DOHH2 (cell line): ENCODE measurements at regions not wholly inside any gene's neighbourhood (a gene's known extent, or its start where the extent isn't known, plus 50 kb on each side); places are given as distances from the start of the nearest gene placed in this dataset.

ENCODE experiments used
- H3F3A ChIP-seq: fragments of 200-600 bp; sonication (generic), shearing (Covaris generic); 2 replicates; pipeline ENCODE4 v1.6.0; 2016; ENCODE audit warnings: antibody characterized with exemption, mild to moderate bottlenecking; ENCODE audit not compliant: control insufficient read depth, insufficient read depth
- H3K27ac ChIP-seq: fragments of 200-600 bp; sonication (generic); 2 replicates; pipeline ENCODE4 v1.5.1; 2014; ENCODE audit warnings: low read depth, mild to moderate bottlenecking, low read length, moderate library complexity
- H3K27me3 ChIP-seq: fragments of 200-600 bp; sonication (generic); 2 replicates; pipeline ENCODE4 v1.6.1; 2014; ENCODE audit warnings: mild to moderate bottlenecking, low read length, mixed read lengths; ENCODE audit not compliant: control insufficient read depth
- H3K36me3 ChIP-seq: fragments of 200-600 bp; sonication (generic); 2 replicates; pipeline ENCODE4 v1.6.1; 2014; ENCODE audit warnings: mild to moderate bottlenecking, low read length, moderate library complexity, mixed read lengths; ENCODE audit not compliant: control insufficient read depth
- H3K4me1 ChIP-seq: fragments of 200-600 bp; sonication (generic); 2 replicates; pipeline ENCODE4 v1.6.1; 2014; ENCODE audit warnings: mild to moderate bottlenecking, low read length, mixed read lengths; ENCODE audit not compliant: control insufficient read depth
- H3K4me2 ChIP-seq: fragments of 200-600 bp; sonication (generic); 2 replicates; pipeline ENCODE4 v1.6.0; 2014; ENCODE audit warnings: mild to moderate bottlenecking, low read length, moderate library complexity
- H3K4me3 ChIP-seq: fragments of 200-600 bp; sonication (generic); 2 replicates; pipeline ENCODE4 v1.5.1; 2014; ENCODE audit warnings: mild to moderate bottlenecking, low read length, mixed read lengths
- H3K79me2 ChIP-seq: fragments of 200-600 bp; sonication (generic); 2 replicates; pipeline ENCODE4 v1.6.1; 2014; ENCODE audit warnings: mild to moderate bottlenecking, low read length, mixed read lengths; ENCODE audit not compliant: control insufficient read depth
- H3K9me2 ChIP-seq: fragments of 200-600 bp; sonication (generic); replicated peaks from 2 replicates; pipeline ENCODE4 v1.6.1; 2014; ENCODE audit warnings: mild to moderate bottlenecking, low read length, mixed read lengths; ENCODE audit not compliant: control insufficient read depth
- H3K9me3 ChIP-seq: fragments of 200-600 bp; sonication (generic); 2 replicates; pipeline ENCODE4 v1.6.1; 2014; ENCODE audit warnings: antibody characterized with exemption, low read length, mixed read lengths; ENCODE audit not compliant: control insufficient read depth, insufficient read depth
- H4K20me1 ChIP-seq: fragments of 200-600 bp; sonication (generic); 2 replicates; pipeline ENCODE4 v1.6.0; 2014; ENCODE audit warnings: low read depth, mild to moderate bottlenecking, antibody characterized with exemption, low read length, moderate library complexity; ENCODE audit not compliant: control insufficient read depth, insufficient read depth
- CTCF ChIP-seq: fragments of 200-600 bp; sonication (generic); IDR thresholded peaks from one replicate; pipeline ENCODE4 v1.5.1; 2014; ENCODE audit warnings: antibody characterized with exemption, mild to moderate bottlenecking, low read depth, low read length; ENCODE audit not compliant: poor library complexity, severe bottlenecking
- EZH2phosphoT487 ChIP-seq: fragments of 200-600 bp; sonication (generic); IDR thresholded peaks from 2 replicates; pipeline ENCODE4 v1.6.1; 2017; ENCODE audit warnings: borderline replicate concordance, mild to moderate bottlenecking, antibody characterized with exemption, low read length, moderate library complexity, mixed read lengths

GRCh38 chr10:15436696-15437095 lies 65.6 kb upstream of the FAM171A1 start:
- Histone ChIP-seq H3K9me2 (no peaks in the 10 kb centered on the region), H3K27ac (no peak overlapping the region), H3K4me3 (no peak overlapping the region), H4K20me1 (no peaks in the 10 kb centered on the region), H3K36me3 (no peaks in the 10 kb centered on the region), H3K27me3 (peaks cover 4% of the 10 kb centered on the region; the same call in 1 of the 2 replicates), H3K4me1 (no peaks in the 10 kb centered on the region), H3K79me2 (no peaks in the 10 kb centered on the region), H3F3A (no peaks in the 10 kb centered on the region), H3K4me2 (no peak overlapping the region), H3K9me3 (no peaks in the 10 kb centered on the region)
- no peak for TF ChIP-seq CTCF
- TF ChIP-seq EZH2phosphoT487: no peak

GRCh38 chr10:15433850-15434537 lies 62.9 kb upstream of the FAM171A1 start:
- Histone ChIP-seq H3K9me2 (no peaks in the 10 kb centered on the region), H3K36me3 (no peaks in the 10 kb centered on the region), H4K20me1 (no peaks in the 10 kb centered on the region), H3K9me3 (no peaks in the 10 kb centered on the region), H3F3A (no peaks in the 10 kb centered on the region), H3K27ac (no peak overlapping the region), H3K79me2 (no peaks in the 10 kb centered on the region), H3K4me3 (no peak overlapping the region), H3K4me1 (no peaks in the 10 kb centered on the region), H3K4me2 (no peak overlapping the region), H3K27me3 (no peaks in the 10 kb centered on the region)
- no peak for TF ChIP-seq EZH2phosphoT487
- TF ChIP-seq CTCF: peak; percentile 70

GRCh38 chr10:15432266-15432665 lies 61.2 kb upstream of the FAM171A1 start:
- no peaks in the 10 kb centered on the region for H3K27me3 ChIP-seq
- H3F3A ChIP-seq: no peaks in the 10 kb centered on the region
- H3K36me3 ChIP-seq: no peaks in the 10 kb centered on the region
- H3K27ac ChIP-seq: no peak overlapping the region
- TF ChIP-seq CTCF (no peak), EZH2phosphoT487 (no peak)
- H3K4me2 ChIP-seq: no peak overlapping the region
- H3K79me2 ChIP-seq: no peaks in the 10 kb centered on the region
- no peaks in the 10 kb centered on the region for H3K4me1 ChIP-seq
- no peak overlapping the region for H3K4me3 ChIP-seq
- no peaks in the 10 kb centered on the region for H3K9me2 ChIP-seq
- no peaks in the 10 kb centered on the region for H4K20me1 ChIP-seq
- no peaks in the 10 kb centered on the region for H3K9me3 ChIP-seq
